Type B pancreatic cell (in vitro differentiated cells): ENCODE measurements at regions not wholly inside any gene's neighbourhood (a gene's known extent, or its start where the extent isn't known, plus 50 kb on each side); places are given as distances from the start of the nearest gene placed in this dataset.

Source experiments
- DNase-seq: peaks from one replicate; pipeline ENCODE4 v3.0.0; 2021; ENCODE audit warnings: mixed read lengths; ENCODE audit not compliant: unreplicated experiment; ENCODE audit errors: extremely low spot score
- H3K27ac Mint-ChIP-seq: 2 replicates; pipeline ENCODE4 v1.8.0; 2021; ENCODE audit warnings: mild to moderate bottlenecking, mixed read lengths
- H3K27me3 Mint-ChIP-seq: 2 replicates; pipeline ENCODE4 v1.8.0; 2021; ENCODE audit warnings: mixed read lengths
- H3K36me3 Mint-ChIP-seq: 2 replicates; pipeline ENCODE4 v1.8.0; 2021; ENCODE audit warnings: mixed read lengths
- H3K4me1 Mint-ChIP-seq: one replicate; pipeline ENCODE4 v1.8.0; 2021; ENCODE audit warnings: mixed read lengths; ENCODE audit not compliant: unreplicated experiment
- H3K4me3 Mint-ChIP-seq: 2 replicates; pipeline ENCODE4 v1.8.0; 2021; ENCODE audit warnings: mild to moderate bottlenecking, mixed read lengths
- H3K9me3 Mint-ChIP-seq: 2 replicates; pipeline ENCODE4 v1.8.0; 2021; ENCODE audit warnings: mixed read lengths
- TF ChIP-seq, protein P1 (sequence below): fragments of 200-600 bp; sonication (generic); conservative IDR thresholded peaks from 2 replicates; pipeline ENCODE4 v1.5.0; 2021; ENCODE audit warnings: antibody characterized with exemption, mild to moderate bottlenecking

DNA sequence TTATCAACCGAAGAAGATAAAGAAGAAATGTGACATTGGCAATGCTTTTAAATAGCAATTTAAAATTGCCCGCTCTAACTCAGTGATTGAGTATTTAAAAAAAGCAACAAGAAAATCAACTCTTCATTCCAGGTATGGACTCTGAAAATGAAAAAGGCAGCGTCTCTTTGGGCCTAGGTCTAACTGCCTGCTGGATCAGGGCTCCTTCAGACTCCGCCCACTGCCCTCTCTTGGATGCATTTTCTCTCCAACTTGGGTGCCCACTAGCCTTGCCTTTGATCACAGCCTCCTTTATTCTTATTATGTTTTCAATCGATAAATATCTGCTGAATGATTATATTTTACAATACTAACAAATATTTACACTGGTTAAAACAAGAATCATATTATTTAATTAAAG is 268.9 kb downstream of the MRPL39 start:
- H3K27ac Mint-ChIP-seq = no peak overlapping the region
- no peaks in the 10 kb centered on the region for H3K9me3 Mint-ChIP-seq

DNA sequence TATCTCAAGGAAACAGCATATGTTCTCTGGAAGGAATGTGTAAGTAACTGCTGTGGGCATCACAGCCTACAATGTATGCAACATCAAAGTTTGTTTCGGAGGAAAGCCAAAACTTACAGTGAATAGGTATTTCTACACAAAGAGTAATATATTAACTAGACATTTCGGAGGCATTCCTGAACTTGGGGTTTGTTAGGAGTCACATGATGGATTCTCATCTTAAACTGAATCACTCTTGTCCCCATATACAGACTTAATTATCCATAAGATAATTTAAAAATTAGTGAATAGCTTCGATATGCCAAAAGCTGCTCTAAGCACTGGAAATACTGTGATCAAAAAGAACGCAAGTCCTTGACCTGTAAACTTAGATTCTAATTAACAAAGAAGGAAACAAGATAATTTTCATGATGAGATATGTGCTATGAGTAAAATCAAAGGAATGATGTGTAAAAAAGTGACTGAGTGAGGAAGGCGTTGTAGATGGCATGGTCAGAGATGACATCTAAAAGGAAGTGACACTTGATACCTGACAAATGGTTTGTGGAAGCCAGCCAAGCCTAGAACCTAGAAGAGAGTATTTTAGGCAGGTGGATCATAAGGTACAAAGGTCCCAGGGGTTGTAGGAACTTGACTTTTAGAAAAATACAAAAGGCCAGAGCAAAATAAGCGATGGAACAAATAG is 273.1 kb downstream of the MRPL39 start:
- no peaks in the 10 kb centered on the region for H3K27me3 Mint-ChIP-seq
- H3K36me3 Mint-ChIP-seq = no peaks in the 10 kb centered on the region

More for the DNA sequence above, 268.9 kb downstream of the MRPL39 start:
- H3K4me1 Mint-ChIP-seq = no peaks in the 10 kb centered on the region
- H3K27me3 Mint-ChIP-seq = peaks cover 3% of the 10 kb centered on the region
- H3K4me3 Mint-ChIP-seq = no peak overlapping the region
- TF ChIP-seq, protein P1, sequence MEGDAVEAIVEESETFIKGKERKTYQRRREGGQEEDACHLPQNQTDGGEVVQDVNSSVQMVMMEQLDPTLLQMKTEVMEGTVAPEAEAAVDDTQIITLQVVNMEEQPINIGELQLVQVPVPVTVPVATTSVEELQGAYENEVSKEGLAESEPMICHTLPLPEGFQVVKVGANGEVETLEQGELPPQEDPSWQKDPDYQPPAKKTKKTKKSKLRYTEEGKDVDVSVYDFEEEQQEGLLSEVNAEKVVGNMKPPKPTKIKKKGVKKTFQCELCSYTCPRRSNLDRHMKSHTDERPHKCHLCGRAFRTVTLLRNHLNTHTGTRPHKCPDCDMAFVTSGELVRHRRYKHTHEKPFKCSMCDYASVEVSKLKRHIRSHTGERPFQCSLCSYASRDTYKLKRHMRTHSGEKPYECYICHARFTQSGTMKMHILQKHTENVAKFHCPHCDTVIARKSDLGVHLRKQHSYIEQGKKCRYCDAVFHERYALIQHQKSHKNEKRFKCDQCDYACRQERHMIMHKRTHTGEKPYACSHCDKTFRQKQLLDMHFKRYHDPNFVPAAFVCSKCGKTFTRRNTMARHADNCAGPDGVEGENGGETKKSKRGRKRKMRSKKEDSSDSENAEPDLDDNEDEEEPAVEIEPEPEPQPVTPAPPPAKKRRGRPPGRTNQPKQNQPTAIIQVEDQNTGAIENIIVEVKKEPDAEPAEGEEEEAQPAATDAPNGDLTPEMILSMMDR = no peak
- no peaks in the 10 kb centered on the region for H3K36me3 Mint-ChIP-seq
- DNase-seq = no peak

DNA sequence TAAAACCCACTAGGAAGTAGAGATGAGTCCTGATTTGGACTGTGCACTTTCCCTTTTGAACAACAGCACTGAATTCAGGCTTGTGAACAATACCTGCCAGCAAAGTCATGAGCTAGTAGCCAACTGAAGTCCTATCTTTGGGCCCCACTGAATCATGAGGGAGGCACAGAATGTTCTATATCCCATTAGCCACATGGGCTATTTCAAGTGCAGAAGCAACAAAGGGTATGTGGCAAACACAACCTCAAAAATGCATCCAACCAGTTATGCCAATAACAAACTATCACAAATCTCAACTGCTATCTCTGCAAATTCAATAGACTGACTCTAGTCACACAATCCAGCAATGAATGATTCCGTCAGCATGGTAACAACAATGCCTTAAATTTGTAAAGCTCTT is 276.0 kb downstream of the MRPL39 start:
- H3K36me3 Mint-ChIP-seq = no peaks in the 10 kb centered on the region
- no peaks in the 10 kb centered on the region for H3K4me1 Mint-ChIP-seq
- TF ChIP-seq, protein P1 = no peak
- no peaks in the 10 kb centered on the region for H3K27me3 Mint-ChIP-seq
- H3K27ac Mint-ChIP-seq = no peak overlapping the region
- no peak overlapping the region for H3K4me3 Mint-ChIP-seq
- no peak for DNase-seq
- no peaks in the 10 kb centered on the region for H3K9me3 Mint-ChIP-seq

More for the DNA sequence above, 273.1 kb downstream of the MRPL39 start:
- Mint-ChIP-seq H3K4me1 (no peaks in the 10 kb centered on the region), H3K4me3 (no peak overlapping the region), H3K9me3 (no peaks in the 10 kb centered on the region), H3K27ac (no peak overlapping the region)
- TF ChIP-seq, protein P1 = no peak
- DNase-seq = no peak

DNA sequence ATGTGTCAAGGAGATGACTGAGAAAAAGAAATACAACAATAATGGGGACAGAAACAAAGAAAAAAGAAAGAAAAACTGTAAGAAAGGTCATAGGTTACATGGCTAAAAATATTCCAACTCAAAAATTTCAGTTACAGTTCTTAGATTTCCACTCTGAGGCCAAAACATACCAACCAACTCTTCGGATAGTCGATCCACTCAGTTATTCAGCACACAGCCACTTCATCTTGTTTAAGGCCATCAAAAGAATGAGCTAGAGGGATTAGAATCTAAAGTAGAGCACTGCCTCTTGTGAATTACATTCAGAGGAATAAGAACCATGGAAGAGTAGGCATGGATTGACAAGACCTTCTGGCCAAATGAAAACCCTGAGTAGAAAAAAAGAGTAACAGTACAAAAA is 277.0 kb downstream of the MRPL39 start:
- H3K4me1 Mint-ChIP-seq = no peaks in the 10 kb centered on the region

DNA sequence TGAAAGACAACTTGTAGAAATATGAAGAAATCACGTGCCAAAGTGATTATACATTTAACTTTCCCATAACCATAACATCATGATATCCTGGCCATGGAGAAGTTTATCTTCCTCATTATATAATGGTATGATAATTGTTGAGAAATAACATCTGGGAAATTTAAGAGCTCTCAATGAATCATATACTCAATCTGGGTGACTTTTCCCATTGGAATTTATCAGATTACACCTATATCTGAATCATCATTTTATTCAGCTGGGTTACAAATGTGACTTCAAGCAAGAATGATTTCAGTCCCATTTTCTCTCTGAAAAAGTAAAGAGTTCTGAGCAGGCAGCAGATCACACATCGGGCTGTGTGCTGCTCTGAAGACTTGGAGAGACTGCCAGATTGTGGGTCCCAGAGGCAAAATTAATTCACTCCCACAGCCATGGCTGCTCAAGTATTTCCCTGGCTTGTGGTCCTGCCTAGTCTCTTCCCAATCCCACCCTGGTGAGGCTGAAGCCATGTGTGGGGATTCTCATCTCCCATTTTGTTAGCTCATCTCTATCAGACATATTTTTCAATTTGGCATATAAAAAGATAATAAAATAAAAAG is 278.0 kb downstream of the MRPL39 start:
- no peak overlapping the region for H3K27ac Mint-ChIP-seq
- H3K4me3 Mint-ChIP-seq = no peak overlapping the region
- TF ChIP-seq, protein P1 = no peak
- no peaks in the 10 kb centered on the region for H3K36me3 Mint-ChIP-seq
- DNase-seq = no peak
- no peaks in the 10 kb centered on the region for H3K27me3 Mint-ChIP-seq
- no peaks in the 10 kb centered on the region for H3K4me1 Mint-ChIP-seq
- no peaks in the 10 kb centered on the region for H3K9me3 Mint-ChIP-seq

More for the DNA sequence above, 277.0 kb downstream of the MRPL39 start:
- DNase-seq = no peak
- Mint-ChIP-seq H3K4me3 (no peak overlapping the region), H3K36me3 (no peaks in the 10 kb centered on the region), H3K27me3 (no peaks in the 10 kb centered on the region), H3K9me3 (no peaks in the 10 kb centered on the region), H3K27ac (no peak overlapping the region)
- TF ChIP-seq, protein P1 = no peak
